ENCODE measurements at regions not wholly inside any gene's neighbourhood (a gene's known extent, or its start where the extent isn't known, plus 50 kb on each side); places are given as distances from the start of the nearest gene placed in this dataset.
A peak's percentile ranks its signal among the peaks of the same experiment; 100 is the strongest.

- H3K27me3 ChIP-seq: no peaks in the 10 kb centered on the region
- H3K27ac ChIP-seq: no peak overlapping the region
- H3K4me3 ChIP-seq: no peak overlapping the region
- 94 to 100% (median 96%) methylated on average over 1 of the region's 1 CpG for WGBS, 3 donors
- H3K36me3 ChIP-seq: no peaks in the 10 kb centered on the region
- intact Hi-C loops (cut with DNase I): no loop called here
- no peaks in the 10 kb centered on the region for H3K9me3 ChIP-seq
- no peak for DNase-seq
- H3K4me1 ChIP-seq (ENCODE audit: insufficient read depth): no peaks in the 10 kb centered on the region
- TF ChIP-seq CTCF (IDR thresholded peaks at IDR 0.05): no peak
- no peak for TF ChIP-seq EP300 (IDR thresholded peaks at IDR 0.05)
- TF ChIP-seq POLR2A (IDR thresholded peaks at IDR 0.05): no peak
Observed at GRCh38 chr12:46082490-46083200, 92.3 kb upstream of the SCAF11 start.

GRCh38 chr12:46073321-46073720, 82.9 kb upstream of the SCAF11 start:
- intact Hi-C loops (cut with DNase I): no loop called here
- H3K36me3 ChIP-seq: no peaks in the 10 kb centered on the region
- no peak for DNase-seq
- H3K9me3 ChIP-seq: no peaks in the 10 kb centered on the region
- peaks cover 4% of the 10 kb centered on the region for H3K4me1 ChIP-seq (ENCODE audit: insufficient read depth)
- no peak overlapping the region for H3K27ac ChIP-seq
- H3K4me3 ChIP-seq: no peak overlapping the region
- 85 to 92% (median 87%) methylated on average over 4 of the region's 4 CpGs for WGBS, 3 donors
- no peaks in the 10 kb centered on the region for H3K27me3 ChIP-seq
- no peak for TF ChIP-seq CTCF (IDR thresholded peaks at IDR 0.05)
- no peak for TF ChIP-seq EP300 (IDR thresholded peaks at IDR 0.05)
- no peak for TF ChIP-seq POLR2A (IDR thresholded peaks at IDR 0.05)

DNA sequence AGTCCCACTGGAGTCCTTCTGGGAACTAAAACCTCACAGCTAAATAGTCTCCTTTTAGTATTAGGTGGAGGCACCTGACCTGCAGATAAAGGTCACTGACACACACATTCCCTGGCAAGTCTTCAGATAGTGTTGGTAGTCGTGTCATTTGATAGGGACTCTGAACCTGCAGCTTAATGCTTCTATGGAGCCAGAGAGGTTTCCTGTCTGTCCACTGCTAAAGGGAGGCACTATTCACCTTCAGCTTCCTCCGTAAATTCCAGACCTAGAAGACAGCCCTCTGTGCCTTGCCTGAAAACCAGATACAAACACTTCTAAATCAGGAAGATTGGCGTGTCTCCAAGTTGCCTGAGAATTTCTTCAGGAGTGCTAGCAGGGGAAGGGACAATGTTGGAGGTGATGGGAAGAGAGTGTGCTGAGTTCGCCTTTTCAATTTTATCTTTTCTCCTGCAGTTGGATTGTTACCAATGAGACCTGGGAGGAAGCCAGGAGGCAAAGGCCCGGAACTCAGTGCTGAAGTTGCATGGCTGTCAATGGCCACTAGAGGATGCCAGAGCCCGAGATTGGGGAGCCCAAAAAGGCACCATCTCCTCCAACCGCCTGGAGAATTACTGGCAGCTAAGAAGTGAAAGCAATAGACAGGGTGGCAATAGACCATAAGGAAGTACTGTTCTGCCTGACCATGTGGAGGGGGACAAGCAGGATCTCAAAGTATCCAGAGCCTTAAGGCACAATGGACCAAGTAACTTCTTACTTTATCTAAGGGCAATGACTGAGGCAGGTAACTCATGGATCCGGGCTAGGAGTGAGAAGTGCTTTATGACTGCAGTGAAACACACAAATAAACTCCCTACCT, 81.6 kb upstream of the SCAF11 start:
- H3K4me1 ChIP-seq (ENCODE audit: insufficient read depth): peaks cover 4% of the 10 kb centered on the region
- H3K27ac ChIP-seq: no peak overlapping the region
- intact Hi-C loops (cut with DNase I): no loop called here
- H3K27me3 ChIP-seq: no peaks in the 10 kb centered on the region
- no peak overlapping the region for H3K4me3 ChIP-seq
- TF ChIP-seq EP300 (IDR thresholded peaks at IDR 0.05) (no peak), CTCF (IDR thresholded peaks at IDR 0.05) (peak; percentile 35 to 56 (median 46))
- 26 to 31% (median 29%) methylated on average over 8 of the region's 8 CpGs for WGBS, 3 donors
- H3K36me3 ChIP-seq: no peaks in the 10 kb centered on the region
- H3K9me3 ChIP-seq: no peaks in the 10 kb centered on the region
- DNase-seq: peak; percentile 25 to 62 (median 55)

GRCh38 chr12:46071335-46071734, 81.0 kb upstream of the SCAF11 start:
- Histone ChIP-seq H3K27ac (no peak overlapping the region), H3K27me3 (no peaks in the 10 kb centered on the region), H3K4me1 (ENCODE audit: insufficient read depth) (peaks cover 4% of the 10 kb centered on the region), H3K9me3 (no peaks in the 10 kb centered on the region), H3K4me3 (no peak overlapping the region), H3K36me3 (no peaks in the 10 kb centered on the region)
- DNase-seq: no peak
- TF ChIP-seq CTCF (IDR thresholded peaks at IDR 0.05) (no peak), EP300 (IDR thresholded peaks at IDR 0.05) (no peak), POLR2A (IDR thresholded peaks at IDR 0.05) (no peak)
- intact Hi-C loops (cut with DNase I): no loop called here
- WGBS, 3 donors: 85 to 90% (median 89%) methylated on average over 5 of the region's 5 CpGs

Measured in ovary (tissue), 7 donors.